Suppressor macrophage treated with lipopolysaccharide for 1 hour (primary cell): ENCODE measurements at regions not wholly inside any gene's neighbourhood (a gene's known extent, or its start where the extent isn't known, plus 50 kb on each side); places are given as distances from the start of the nearest gene placed in this dataset.
"Not testable (repeated sequence)": the region's sequence is repeated elsewhere in the genome, so short reads cannot be mapped to it uniquely, and the experiment has no call there.

Source experiments
- DNase-seq, 3 donors: peaks; one replicate each; pipeline ENCODE4 v3.0.0-alpha.2; 2020 to 2022

DNA sequence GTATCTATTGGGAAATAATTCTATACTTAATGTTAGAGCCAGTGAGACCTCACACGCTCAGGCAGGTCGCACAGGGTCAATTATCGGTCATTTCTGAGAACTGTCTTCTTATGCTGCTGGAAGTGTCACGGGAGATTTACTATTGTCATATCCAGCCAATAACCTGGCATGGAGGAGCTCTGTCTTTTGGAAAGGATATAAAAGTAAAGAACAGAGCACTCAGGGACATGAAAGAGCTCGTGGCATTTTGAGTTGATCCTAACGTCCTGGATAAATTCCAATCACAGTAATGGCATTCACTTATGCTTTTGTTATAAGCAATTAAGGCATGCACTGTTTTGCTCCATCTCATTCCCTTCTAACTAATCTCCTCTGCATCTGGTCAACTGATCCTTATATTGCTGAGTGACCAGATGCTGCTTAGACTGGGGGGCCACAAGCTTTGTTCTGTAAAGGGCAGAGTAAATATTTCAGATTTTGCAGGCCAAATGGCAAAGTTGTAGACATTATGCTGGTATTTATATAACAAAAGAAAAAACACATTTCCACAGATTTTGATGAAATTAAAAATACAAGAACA is 453.5 kb upstream of the SMIM21 start:
- DNase-seq: no peak

DNA sequence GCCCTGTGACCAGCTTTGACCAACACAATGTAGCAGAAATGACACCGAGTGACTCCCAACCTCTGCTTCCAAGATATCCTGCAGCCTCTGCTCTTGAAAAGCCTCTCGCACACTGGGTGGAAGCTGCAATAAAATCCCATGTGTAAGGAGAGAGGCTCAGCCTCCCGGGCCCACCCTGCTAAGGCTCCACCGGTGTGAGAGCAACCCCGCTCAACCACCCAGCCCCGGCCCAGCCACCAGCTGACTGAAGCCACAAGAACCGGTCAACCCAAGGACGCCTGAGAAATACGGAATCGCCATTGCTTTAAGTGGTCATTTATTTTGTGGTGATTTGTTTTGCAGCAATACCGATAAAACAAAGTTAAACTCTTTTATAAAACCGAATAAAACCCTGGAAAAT is 452.8 kb upstream of the SMIM21 start:
- no peak for DNase-seq

DNA sequence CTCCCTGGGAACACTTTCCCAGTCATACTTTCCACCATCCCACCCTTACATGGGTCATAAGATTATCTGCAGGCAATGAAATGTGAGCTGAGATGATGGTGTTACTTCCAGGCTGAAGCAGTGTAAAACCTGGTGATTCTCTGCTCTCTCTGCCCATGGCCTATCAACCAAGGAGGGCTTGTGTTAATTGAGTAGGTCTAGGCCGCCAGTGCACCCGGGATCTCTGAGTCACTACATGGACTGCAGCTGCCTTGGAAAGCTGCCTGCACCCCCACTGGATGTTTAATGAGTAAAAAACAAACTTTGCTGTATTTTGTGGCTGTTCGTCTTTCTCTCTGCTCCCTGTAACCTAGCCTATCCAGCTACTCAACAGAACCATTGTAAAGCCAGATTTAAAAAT is 451.7 kb upstream of the SMIM21 start:
- DNase-seq: no peak

DNA sequence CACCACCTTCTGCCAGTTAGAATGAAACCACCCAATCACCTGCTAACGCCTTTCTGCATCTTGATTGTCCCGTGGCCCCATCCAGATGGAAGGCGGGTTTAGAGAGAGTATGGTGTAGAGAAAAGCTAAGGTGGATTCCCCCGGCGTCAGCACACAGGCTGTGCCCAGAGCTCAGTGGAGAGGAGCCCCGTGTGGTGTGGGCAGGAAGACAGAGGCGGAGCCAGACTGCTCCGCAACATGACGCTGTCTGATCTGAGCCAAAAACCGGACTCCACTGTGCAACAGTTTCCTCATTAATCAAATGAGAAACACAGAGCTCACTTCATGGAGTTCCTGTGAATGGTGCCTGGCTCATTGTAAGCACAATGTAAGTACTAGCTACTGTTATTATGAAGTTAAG is 448.1 kb upstream of the SMIM21 start:
- DNase-seq: no peak

DNA sequence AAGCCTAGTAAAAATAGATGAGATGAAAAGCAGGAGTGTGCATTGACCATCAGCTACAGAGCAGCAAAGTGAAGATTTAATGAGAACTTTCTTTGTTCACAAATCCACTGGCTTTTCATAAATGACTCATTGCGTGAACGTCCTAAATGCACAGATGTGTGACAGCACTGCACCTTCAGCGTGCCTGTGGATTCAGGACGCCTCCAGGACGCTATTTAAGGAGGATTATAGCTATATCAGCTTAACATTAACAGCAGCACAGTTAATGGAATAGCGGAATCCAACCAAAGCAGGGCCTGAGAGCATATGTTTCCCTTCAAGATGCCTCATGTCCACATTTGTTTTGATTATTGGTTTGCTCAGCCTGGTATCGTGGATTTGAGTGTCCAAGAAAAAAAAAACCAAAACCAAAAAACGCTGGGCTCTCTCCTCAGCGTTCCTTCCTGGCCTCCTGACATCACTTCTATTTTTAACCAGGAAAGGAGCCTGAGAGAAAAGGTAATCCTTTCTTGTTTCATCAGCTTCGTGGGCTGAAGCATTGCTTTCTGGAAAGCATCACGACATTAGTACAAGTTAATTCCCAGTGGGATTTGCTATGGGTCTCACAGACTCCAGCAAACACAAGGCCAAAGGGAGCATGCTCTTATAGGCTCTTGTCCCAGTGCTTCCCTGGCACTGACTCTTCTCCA is 447.0 kb upstream of the SMIM21 start:
- DNase-seq: no peak

DNA sequence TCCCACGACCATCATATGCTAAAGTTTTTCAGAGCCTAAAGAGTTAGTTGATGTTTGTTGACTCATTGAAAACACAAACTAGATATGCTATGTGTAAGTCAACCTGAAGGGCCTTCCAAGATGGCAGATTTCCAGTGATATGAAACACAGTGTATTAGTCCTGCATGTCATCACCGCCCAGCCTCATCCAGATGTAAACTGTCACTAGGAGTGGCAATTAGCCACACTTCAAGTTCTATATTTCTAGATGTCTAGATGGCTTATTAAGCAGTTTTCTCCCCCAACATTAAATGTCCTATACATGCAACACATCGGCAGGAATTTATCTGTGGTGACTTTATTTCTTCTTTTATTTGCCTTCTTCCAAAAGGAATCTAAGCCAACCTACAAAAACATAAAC is 444.1 kb upstream of the SMIM21 start:
- DNase-seq: no peak

DNA sequence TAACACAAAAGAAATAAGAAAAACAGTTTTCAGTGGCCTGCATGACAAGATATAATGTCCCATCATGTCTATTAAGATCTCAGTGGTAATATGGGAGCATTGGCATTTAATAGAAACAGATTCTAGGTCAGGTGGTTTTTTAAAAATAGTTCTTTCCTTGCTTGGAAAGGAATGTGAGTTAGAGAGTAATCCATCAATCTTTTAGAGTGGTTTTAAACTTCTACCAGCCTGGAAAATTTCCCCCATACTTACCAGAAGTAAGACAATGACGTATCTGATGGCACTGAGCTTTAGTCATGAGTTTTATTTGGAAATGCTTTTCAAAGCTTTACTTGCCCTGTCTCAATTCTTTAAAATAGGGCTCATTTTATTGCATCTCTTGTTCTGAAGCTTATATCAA is 441.7 kb upstream of the SMIM21 start:
- no peak for DNase-seq

DNA sequence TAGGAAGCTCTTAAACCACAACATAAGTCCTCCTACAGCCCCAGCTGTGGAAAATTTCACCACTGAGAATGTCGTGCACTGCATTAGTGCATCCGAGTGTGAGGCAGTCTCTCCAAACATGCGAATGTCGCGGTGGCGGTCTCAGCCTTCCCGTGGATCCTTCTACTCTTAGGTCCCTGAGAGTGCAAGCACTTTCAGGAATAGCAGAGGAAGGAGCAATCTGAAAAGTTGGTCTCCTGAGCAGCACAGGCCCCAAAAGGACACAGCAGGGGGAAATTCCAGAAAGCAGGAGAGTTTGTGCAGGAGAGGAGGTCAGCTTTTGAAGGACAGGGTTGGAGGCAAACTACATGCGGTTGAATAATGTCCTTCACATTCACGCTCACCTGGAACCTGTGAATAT is 440.5 kb upstream of the SMIM21 start:
- DNase-seq: no peak

DNA sequence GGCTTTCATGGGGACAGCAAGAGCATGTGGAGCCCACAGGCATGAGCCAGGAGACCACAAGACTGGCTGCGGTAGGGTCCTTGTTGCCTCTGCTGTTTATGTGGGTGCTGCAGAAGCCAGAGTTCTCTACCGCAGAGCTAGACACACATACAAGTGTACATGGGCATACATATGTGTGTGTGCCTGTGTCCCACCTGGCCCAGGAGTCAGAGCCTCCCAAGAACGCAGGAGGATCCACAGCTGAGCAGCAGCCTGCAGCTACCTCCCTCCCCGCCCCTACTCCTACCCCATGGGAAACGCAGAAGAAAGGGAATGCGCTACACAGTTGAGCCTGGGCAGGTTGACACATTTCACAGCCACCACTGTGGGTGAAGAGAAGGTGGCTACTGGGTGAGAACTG is 438.1 kb upstream of the SMIM21 start:
- no peak for DNase-seq

DNA sequence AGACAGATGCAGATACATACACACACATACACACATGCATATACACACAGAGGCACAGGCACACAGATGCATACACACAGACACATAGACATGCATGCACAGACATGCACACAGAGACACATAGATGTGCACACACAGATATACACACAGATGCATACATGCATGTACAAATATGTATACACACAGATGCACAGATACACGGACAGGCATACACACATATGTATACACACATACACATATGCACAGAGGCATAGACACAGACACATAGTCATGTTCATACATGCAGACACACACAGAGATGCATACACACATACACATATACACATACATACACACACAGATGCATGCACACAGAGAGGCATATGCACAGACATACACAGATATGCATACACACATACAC is 437.3 kb upstream of the SMIM21 start:
- no peak for DNase-seq

DNA sequence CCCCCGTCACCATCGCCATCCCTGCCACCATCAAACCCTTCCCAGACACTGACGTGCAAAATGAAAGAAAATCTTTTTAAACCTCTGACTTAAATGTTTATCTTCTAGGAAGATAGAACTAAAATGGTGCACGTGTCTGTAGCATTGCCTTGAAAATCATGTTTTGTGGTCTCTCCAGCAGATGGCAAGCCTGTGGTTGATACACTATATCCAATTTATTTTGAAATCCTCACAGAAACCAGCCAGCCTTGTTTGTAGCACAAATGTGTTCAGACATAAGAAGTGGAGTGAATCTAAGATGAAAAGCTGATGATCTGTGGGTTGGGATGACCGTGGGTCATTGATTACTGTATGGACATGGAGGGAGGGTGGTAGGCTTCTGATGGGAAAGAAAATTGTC is 436.2 kb upstream of the SMIM21 start:
- no peak for DNase-seq

DNA sequence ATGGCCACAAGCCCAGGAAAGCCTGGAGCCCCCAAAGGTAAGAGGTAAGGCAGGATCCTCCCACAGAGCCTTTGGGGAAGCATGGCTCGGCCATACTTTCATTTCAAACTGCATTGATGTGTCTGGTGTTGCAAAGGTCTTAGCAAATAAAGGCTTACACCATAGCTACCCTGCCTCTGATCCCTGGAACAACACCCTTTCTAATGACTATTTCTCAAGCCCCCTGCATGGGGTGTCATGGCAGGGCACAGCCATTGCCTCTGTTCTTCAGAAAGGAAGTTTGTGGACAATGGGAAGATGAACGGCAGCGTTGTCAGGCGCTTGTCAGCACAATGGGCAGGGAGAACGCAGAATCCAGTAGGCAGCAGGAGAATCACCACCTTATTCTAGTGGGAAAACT is 435.0 kb upstream of the SMIM21 start:
- DNase-seq: no peak

DNA sequence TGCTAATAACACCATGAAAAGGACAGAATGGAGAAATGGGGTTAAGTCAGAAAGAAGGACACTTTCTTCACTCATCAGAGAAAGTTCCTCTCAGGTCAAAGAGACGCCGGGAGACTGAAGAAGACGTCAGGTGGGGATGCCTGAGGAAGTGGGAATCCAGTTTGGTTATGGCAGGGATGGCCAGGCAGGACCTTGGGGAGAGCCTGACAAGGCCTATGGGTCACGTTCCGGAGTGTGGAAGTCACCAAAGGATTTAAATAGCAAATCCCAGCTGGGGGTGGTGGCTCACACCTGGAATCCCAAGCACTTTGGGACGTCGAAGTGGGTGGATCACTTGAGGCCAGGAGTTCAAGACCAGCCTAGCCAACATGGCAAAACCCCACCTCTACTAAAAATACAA is 432.7 kb upstream of the SMIM21 start:
- no peak for DNase-seq

DNA sequence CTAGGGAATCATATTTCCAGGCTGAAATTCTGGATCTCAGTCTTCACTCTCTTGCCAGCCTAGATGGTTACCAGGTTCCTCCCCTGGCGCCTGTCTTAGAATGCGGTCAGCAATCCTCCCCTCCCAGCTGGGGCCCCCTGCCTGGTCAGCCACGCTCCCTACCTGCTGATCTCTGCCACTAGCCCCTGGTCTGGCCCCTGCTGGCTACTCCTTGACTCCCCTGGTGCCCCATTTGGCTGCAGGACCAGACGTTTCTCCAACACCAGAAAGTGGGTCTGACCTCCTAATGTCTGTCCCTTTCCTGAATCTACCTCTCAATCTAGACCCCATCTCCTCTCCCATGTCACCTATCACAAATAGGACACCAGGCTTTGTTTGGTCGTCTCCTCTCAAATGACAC is 432.0 kb upstream of the SMIM21 start:
- DNase-seq: no peak

DNA sequence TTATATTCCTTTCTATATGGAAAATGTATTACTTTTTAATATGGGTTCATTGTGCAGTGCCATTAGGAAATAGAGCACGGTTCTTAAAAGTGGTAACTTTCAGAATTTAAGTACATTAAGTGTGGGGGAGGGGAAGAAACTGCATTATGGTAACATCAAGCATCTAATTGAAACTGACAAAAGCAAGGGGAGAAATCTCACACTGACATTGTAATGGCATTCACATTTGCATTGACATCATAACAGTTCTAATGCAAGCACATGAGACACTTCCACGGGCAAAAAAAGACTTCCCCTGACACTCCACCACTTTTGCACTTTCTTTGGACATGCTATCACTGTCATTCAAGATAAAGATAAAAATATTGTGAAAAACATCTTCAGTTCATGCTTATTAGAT is 431.3 kb upstream of the SMIM21 start:
- no peak for DNase-seq

DNA sequence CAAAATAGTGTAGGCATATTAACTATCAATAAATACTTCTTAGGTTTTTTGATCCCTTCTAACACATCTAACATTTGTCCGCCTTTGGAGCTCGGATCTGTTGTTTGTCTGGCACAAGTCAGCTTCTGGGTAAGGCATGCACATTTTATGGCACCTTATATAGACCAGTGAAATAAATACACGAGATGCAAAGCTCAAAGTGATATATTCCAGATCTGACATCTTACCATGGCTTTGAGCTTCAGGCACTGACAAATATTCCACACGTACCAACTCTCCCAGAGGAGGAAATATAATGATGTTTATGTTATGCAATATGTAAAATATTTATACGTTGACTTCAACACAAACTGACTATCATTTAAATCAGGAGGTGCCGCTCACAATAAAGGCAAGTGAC is 430.1 kb upstream of the SMIM21 start:
- no peak for DNase-seq

DNA sequence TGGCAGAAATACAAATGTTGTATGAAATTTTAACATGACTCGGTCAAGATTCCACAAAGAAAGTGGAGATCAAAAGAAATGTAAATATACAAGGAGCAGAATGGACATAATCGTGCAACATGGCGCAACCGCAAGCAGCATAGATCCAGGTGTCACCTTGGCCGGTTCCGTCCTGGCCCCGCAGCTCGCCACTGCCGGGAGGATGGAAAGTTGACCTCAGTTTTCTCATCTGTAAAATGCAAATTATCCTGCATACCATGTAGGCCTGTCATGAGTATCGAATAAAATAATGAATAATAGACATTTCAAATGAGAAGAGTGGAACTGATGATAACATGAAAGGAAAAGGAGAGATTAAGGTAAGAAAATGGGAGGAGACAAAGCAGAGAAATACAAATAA is 427.3 kb upstream of the SMIM21 start:
- no peak for DNase-seq

DNA sequence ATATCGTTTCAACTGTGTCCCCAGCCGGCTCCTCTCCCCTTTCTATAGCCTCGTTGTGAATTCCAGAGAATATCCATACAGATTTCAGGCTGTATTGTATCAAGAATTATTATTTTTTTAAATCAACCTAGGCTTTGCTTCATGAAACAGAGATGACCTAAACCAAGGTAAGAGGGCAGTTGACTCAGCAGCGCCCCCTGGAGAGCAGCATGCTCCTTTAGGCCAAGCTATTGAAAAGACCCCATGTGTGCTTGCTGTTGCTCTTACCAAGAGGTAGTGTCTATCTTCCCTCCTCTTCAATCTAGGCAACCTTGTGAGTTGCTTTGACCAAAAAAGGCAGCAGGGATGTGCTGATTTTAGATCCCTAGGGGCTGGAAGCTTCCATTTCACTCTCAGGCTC is 426.7 kb upstream of the SMIM21 start:
- DNase-seq: peak in 2 of 3 donors; percentile 4 to 14

DNA sequence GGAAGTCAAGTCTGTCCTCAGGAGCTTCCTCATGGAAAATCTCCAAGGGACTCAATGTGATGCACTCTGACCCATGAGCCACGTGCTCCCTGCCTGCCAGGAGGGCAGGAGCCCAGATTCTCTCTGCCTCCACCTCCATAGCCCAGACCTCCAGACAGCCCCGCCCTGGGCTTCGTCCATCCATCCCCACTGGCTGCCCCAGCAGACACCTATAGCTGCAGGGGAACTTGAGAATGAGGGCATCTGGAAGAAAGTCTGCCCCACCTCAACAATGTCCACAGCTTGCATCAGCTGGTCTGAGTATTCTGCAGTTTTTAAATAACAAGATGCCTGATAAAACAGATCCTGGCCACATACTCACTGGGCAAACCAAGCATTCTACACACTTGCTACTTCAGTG is 418.8 kb upstream of the SMIM21 start:
- DNase-seq: no peak

DNA sequence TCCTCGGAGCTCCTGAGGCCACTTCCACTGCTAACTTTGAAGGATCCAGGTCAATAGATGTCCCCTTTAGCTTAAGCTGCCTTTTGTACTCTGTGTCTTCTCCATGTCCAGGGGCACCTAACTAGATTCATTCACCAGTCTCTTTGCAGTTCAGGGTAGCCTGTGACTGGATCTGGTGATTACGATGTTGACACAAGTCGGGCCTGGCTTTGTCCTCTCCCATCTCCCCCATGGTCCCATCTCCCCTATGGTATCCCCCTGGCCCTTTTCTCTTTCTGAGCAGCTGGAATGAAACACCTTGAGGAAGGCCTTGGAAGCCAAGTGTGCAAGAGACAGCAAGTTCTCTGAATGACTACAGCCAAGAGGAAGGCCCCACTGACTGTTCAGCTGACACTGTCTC is 417.9 kb upstream of the SMIM21 start:
- no peak for DNase-seq

DNA sequence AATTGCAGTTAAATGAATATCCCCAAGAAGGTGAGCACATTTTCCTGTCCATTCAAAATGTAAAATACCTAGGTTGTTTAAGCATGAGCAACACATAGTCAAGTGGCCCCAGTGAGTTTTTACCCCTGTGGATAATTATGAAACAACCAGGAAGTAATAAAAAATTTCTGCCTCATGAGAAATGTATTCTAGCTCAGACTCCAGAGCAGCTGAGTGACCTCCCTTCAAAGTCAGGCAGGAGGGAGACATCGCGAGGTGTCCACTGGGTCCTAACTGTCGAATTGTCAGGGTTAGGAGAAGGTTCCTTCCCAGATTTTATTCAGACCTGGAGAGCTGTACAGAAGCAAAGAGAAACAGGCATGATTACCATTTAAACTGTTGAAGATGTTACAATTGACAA is 416.6 kb upstream of the SMIM21 start:
- DNase-seq: no peak

DNA sequence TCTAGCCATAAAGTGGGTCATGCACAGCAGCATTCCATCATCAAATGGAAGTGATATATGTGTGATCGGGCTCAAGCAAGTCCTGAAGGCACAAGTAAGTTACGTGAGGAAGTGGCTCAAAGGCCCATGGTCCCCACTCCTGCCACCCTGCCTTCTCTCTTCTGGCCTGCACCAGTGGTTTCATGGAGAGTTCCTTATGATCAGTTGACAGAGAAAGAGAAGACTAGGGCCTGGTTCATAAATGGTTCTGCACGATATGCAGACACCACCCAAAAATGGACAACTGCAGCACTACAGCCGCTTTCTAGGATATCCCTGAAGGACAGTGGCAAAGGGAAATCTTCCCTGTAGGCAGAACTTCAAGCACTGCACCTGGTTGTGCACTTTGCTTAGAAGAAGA is 412.6 kb upstream of the SMIM21 start:
- DNase-seq: no peak

DNA sequence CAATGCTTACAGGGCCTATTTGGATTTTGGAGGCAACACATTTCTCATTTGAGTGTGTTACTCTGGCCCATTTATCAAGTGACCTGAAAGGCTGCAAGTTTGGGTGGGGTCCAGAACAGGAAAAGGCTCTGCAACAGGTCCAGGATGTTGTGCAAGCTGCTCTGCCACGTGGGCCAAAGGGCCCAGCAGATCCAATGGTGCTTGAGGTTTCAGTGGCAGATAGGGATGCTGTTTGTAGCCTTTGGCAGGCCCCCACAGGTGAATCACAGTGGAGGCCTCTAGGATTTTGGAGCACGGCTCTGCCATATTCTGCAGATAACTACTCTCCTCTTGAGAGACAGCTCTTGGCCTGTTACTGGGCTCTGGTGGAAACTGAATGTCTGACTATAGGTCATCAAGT is 412.2 kb upstream of the SMIM21 start:
- DNase-seq: not testable (repeated sequence)

DNA sequence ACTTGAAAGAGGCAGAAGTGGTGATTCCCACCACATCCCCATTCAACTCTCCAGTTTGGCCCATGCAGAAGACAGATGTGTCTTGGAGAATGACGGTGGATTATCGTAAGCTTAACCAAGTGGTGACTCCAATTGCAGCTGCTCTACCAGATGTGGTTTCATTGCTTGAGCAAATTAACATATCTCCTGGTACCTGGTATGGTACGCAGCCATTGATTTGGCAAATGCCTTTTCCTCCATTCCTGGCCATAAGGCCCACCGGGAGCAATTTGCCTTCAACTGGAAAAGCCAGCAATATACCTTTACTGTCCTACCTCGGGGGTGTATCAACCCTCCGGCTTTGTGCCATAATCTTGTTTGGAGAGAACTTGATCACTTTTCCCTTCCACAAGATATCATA is 411.5 kb upstream of the SMIM21 start:
- DNase-seq: no peak

DNA sequence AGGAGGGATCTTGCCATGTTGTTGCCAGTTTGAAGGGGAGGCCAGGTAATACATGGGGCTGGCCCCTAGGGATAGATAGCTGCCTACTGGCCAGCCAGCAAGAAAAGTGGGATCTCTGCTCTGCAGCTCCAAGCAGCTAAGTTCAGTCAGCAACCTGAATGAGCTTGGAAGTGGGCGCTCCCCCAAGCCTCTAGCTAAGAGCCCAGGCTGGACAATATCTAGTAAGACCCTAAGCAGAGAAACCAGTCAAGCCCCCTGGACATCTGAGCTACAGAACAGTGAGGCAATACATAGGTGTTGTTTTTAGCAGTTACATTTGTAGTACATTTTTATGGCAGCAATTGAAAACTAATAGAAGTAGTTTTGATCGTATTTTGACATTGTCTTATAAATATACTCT is 409.8 kb upstream of the SMIM21 start:
- no peak for DNase-seq
